GM18909 (cell line): ENCODE measurements at regions not wholly inside any gene's neighbourhood (a gene's known extent, or its start where the extent isn't known, plus 50 kb on each side); places are given as distances from the start of the nearest gene placed in this dataset.

Experiments used
- ATAC-seq: cut with Tn5 transposase; IDR thresholded peaks from one replicate; pipeline ENCODE4 v1.9.1; 2021; ENCODE audit warnings: mild to moderate bottlenecking; ENCODE audit not compliant: unreplicated experiment, poor library complexity

DNA sequence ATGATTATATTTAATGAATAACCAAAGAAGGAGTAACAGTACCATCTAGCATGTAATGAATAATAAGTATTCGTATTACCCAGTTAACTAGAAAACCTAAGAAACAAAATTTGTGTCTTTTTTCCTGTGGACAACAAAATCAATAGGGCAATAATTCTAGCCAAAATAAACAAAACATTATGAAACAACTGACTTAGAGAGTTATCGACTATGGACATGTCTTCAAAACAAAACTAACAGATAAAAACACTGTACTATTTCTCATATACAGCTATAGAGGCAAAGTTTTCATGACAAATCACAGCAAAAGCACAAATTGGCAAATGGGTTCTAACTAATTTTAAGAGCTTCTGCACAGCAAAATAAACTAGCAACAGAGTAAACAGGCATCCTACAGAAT is 224.1 kb downstream of the ALX1 start:
- no peak for ATAC-seq

DNA sequence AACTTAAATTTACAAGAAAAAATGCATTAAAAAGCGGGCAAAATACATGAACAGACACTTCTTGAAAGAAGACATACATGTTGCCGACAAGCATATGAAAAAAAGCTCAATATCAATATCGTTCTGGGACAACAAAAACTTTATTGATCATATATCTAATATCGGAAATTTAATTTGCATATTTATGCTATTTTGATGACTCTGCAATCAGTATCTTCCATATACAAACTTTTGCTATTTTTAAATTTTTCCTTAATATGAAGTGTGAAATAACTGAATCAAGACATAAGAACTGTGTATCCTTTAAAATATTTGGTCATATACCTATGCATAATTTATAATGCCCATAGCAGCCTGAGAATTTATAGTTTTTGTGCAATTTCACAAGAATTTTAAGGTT is 224.6 kb downstream of the ALX1 start:
- no peak for ATAC-seq

DNA sequence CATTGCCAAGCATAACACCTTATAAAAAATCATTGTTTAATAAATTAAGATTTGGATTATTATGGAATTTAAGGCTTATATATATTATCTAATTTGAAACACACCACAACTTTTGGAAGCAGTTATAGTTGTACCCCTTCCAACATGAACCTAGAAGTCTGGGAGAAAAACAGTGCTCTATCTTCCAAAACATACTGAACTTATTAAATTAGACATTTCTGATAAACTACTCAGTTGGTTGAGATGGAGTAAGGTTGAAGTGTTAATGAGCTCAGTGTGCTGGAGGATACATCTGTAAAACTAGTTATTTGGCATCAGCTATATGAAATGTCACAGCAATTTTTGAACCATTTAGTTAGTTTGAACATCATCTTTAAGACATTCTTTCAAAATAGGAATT is 227.4 kb downstream of the ALX1 start:
- ATAC-seq: no peak

DNA sequence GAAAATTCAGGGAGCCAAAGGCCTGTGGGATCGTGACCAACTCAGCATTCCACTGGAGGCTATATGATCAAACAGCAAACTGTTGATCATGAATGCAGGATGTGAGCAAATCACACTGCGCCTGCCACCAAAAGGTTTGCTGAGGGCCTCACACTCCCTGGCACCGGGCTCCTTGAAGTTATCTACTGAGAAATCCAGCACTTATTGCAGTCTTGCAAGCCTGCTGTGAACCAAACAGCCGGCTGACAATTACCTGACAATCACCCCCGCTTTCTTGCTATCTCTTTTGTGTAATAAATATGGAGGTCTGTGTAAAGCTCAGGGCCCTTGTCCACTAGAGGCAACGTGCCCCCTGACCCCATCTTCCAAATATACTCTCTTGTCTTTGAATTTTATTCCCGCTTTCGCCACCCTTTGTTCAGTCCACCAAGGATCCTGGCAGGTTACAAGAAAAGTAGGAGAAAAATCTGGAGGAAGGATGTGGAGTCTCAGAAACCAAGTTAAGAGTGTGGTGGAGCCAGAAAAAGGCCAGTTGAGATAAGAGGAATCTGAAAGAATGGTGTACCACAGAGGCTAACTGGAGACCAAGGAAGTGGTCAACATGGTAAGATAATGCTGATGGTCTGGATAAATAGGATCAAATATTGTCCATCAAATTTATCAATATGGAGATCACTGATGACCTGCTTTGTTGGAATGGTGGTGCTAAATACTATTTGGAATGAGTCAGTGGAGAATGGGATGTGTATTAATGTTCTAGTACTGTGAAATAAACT is 229.2 kb downstream of the ALX1 start:
- peak; percentile 55 for ATAC-seq

DNA sequence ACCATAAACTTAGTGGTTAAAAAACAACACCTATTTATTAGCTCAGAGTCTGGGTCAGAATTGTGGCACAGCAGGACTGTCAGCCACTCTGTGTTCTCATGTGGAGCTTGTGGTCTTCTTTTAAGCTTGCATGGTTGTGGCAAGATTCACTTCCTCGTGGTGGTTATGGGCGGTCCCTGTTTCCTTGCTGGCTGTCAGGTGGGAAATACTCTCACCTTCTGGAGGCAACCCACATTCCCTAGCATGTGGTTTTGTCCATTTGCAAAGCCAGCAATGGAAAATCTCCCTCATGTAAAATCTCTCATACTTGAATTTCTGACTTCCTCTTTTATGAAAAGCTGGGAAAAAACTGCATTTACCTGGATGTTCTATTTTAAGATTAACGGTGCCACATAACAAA is 229.8 kb downstream of the ALX1 start:
- ATAC-seq: peak; percentile 99

DNA sequence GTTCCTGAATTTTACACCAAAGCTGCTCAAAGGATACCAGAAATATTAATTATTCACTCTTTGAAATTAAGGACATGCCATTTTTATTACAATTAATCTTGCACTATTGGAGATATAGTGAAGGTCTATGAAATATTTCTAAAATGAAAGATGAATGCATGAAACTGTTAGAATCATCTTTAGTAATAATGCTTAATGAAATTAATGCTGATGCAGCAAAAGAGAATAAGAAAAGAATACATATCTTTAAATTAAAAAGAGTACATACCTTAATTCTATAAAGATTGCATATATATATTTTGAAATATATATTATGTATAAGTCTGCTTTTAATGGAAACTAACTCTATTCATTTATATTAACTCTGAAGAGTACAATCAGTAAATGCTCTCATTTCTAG is 236.0 kb downstream of the ALX1 start:
- no peak for ATAC-seq

DNA sequence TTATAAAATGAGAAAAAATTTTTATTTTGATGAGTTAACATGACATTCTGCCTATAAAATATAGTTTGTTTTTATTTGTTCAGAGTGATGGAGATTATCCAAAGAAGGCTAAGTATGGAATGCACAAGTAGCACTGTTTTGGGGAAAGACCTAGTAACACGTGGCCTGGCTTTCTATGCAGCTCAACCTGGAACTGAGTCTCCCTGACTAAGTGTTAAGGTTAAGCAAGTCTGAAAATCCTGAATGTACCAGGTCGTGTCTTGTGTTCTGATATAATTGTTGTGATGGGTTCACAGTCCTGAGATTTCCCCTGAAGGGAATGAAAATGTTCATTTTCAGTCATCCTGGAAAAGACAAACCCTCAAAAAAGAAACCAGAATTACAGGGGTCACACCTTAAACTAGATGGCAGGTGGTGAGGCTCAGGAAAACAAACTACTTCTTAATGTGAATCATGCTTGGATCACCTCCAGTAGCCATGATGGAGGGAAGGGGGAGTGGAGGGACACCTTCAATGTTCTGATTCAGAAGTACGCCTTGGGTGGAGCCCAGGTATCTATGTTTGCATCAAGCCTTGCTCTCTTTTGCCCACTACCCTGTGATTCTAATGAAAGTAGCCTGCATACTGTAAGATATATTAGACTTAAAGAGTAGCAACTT is 236.8 kb downstream of the ALX1 start:
- no peak for ATAC-seq

DNA sequence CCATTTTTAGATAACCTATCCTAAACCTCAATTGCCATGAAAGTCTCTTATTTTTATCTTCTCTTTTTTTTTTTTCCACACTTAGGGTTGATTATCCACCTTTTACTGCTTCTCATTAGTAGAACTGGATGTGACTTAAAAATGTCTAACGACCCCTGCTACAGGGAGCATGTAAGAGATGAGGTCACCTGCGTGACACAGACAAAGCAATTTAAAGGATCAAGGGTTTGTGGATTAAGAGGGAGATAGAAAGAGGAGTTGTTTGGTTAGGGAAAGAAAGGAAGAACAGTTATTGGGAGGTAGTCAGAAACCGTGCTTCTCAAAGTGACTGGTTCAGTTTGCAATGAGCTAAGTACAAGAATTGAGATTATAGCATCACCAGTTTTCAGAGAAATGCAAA is 239.1 kb downstream of the ALX1 start:
- ATAC-seq: no peak

DNA sequence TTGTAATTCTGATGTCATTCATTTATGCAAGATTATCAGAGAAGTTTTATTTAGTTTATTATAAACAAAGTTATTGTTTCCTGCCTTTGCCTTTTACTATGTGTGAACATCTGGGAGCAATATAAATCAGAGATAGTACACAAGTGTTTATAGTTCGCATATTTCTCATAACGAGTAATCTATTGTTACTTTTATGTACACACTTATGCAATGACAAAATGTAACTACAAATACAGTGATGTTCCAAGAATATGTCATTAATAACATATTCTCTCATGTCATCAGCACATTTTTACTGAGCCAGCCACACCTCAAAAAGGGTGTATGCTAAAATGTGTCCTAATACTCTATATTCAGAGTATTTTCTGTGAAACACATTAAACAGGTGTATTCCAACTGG is 243.2 kb downstream of the ALX1 start:
- ATAC-seq: no peak

DNA sequence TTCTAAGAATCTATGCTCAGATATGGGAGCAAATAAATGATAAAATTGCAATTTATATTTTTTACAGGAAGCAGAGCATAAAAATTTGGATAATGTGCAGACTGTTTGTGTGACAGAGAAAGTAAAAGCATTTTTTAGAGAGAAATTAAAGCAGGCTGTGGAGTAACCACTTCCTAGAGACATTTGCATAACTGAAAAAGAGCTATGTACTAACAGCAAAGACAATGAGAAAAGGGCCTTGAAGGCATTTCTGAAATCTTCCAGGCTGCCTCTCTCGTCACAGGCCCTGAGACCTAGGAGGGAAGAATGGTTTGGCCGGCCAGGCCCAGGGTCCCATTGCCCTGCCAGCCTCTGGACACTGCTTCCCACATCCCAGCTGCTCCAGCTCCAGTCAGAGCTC is 247.2 kb downstream of the ALX1 start:
- ATAC-seq: peak; percentile 75

DNA sequence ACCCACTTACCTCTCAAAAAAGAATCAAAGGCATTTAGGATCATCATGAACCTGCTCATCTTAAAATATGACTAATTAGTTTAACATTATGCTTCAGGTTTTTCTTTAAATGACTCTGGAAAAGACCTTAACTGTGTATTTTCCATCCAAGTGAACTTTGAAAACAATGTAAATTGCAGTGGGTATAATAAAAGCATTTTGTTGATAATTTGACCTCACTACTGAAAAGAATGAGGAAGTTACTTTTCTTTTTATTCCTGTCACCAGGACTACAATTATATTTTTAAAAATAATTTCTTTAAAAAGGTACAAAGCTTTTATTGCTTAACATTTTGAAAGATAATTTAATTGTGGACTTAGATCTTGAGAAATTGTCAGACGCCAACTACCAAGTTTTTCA is 249.9 kb downstream of the ALX1 start:
- no peak for ATAC-seq

DNA sequence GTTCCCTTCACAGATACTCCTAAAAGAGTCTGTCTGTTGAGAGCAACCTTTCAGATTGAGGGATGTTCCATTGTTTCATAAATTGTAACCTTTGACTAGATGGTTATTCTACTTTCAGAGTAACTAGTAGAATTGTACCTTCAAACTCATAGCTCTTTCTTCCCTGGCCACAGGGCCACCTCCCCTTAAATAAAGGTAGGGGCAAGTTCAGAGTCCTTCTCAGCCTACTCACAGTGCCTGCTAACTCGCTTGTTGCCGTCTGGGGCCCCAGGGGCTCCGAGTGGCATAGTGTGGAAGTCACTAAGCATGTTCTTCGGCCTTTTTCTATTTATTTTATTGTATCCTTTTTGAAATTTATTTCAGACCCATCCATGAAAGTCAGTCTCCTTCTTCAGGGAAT is 250.4 kb downstream of the ALX1 start:
- ATAC-seq: no peak

DNA sequence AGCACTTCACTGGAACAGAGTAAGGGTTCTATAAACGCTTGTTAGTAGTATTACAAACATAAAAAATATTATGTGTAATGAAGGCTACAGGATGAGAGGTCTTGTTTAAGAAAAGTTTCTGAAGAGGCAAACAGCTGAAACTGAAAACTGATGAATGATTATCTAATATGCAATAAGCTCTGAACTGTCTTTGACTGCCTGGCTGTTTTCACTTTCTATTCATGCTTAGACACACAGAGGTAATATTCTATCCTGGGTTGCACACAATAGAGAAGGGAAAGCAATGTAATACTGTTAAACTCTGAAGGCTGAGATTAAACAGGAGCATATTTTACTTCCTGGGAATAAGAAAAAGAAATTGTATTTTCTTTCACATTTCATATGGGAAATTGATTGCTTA is 251.3 kb downstream of the ALX1 start:
- ATAC-seq: peak; percentile 97

DNA sequence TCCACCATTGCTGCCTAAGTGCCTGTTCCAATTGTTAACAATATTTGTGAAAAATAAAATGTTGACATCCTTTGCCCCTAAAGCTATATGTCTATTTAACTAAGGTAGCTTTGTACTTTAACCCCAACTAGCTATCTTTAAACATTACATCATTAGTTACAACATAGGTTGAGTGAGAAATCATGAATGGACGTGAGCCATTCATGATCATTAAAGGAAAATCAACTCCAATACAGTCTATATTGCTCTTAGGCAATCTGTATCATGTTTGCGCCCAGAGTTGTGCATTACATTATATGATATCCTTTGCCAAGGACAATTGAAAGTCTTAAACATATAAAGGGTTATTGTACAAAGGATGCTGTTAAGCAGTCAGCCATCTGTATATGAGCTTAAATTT is 269.6 kb downstream of the ALX1 start:
- no peak for ATAC-seq

DNA sequence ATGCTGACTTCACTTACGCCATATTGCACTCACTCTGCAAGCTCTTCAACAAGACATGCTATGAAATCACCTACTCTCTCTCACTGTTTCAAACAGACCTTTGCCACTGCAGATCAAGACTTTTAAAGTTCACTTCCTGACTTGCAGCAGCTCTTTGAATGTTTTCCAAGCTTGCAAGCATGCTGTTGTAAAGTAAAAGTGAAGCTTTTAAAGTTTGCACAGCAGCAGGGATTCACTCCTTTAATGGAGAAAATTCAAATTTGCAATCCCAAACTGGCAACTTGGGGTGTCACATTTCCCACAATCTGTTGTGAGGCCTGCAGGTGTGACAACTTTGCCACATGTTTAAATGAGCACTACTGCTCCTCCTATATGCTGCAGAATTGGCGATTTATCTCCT is 270.9 kb downstream of the ALX1 start:
- ATAC-seq: no peak

DNA sequence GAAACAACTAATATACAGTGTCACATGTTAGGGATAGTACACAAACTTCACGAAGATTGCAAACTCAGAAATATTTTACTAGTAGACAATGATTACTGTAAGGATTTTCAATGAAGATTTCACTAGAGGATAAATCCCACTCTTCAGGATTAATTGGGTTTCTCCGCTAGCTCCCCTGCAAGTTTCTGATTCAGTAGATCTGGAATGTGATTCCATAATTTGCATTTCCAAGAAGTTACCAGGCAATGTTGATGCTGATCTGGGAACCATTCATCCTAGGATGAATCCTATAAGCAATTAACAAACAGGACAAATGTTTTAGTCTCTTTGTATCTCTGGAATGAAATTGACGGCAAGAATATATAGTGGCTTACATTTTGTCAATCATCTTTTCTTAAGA is 272.4 kb downstream of the ALX1 start:
- no peak for ATAC-seq

DNA sequence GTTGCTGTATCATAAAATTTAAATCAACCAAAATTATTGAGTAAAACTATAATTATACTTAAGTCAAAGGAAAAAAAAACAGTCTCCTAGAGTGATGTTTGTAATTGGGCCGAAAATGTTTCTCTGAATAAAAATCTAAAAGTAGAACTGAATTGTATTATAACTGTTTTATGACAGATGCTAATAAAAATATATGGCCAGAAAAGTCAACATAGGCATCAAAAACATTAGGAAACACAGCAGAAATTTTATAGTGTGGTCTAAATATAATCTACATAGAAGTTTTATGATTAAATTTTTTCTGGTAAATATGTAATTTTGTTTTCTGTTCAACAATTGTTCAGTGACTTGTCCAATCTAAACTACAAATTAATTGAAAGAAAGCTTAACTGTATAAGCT is 277.8 kb downstream of the ALX1 start:
- no peak for ATAC-seq

DNA sequence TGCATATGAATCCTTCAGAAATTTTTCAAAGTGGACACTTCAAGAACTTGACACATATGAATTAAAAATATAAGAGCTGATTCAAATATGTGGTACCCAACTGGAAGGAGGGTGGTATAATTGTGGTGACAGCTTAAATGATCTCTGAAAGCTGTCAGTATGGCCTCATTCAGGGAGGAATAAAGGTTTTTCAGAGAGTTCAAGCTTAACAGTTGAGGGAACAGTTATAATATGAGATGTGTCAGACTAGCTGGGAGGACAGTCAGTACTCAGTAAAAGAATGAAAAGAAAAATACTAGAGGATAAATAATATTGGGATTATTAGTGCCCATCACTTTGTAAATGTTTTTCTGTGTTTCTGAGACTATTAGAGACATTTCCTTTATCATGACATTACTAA is 277.5 kb downstream of the RASSF9 start:
- ATAC-seq: no peak

DNA sequence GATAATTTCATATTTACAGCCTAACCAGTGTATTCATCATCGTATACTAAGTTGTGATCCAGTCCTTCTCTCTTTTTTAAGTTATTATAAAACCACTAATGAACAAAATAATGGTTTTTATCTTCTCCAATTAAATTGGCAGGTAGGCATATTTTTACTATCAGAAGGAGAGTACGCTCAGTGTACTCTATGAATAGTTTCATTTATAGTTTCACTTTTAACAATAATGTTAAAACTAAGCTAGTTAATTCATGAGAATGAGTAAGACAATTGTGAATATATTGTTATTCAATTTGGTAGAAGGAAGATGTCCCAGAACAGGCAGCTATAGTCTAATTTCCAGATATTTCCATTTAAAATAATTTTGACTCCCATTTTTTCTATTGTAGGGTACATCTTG is 277.1 kb downstream of the RASSF9 start:
- ATAC-seq: no peak

DNA sequence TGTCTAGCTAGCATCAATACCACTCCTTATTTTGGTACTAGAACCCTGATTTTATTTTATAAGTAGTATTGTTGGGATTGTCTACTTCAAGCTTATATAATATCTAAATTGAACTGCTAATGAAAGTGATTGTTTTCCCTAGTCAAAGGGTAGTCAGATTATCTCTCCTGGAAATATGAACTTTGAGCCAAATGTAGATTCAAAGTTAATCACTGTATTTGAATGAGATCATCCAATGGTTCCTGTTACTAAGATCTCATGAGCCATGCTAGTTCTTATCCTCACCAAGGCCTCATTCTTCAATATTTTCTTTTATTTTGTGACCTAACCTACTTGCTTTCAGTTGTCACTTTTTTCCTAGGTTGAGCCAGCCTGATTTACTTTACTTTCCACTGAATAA is 276.7 kb downstream of the RASSF9 start:
- ATAC-seq: no peak

DNA sequence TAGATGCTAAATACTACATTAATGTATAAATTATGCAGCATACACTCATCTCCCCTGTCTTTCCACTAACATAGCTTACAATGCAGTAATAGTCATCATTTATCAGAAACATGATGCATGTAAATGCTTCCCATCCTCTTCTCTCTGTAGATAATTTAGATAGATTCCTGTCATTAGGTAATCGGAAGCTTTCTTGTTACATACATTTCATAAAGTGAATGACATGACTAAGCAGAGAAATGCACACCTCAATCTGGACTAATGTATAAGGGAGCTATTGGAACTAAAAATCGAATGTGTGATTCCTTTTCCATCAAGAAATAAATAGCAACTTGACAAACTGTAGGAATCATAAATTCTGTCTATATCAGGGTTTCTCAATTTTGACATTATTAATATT is 273.4 kb downstream of the RASSF9 start:
- no peak for ATAC-seq

DNA sequence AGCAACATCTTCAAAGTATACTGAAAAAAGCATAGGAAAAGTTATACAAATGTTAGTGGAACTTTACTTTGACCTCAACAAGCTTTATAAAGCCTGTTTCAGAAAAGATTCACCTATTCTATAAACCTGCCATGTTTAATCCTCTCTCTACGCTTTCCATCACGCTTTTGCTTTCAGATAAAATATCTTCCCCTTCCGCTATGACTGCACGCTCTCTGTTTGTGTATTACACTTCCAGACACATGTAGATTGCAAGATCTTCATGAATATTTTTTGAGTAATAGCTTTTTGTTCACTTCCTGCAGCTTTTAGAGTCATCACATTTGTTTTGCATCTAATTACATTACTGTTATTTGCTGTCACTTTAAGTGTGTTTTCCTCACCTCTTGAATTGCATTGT is 271.4 kb downstream of the RASSF9 start:
- ATAC-seq: no peak
